ENCODE measurements at regions not wholly inside any gene's neighbourhood (a gene's known extent, or its start where the extent isn't known, plus 50 kb on each side); places are given as distances from the start of the nearest gene placed in this dataset.

- DNase-seq (ENCODE audit: low spot score): no peak
- no peak overlapping the region for H3K4me3 ChIP-seq (ENCODE audit: low read depth in 1 of 3, low read length in 3 of 3)
- H3K27me3 ChIP-seq (ENCODE audit: control insufficient read depth in 4 of 4, insufficient read depth in 4 of 4, low read length in 3 of 4): no peaks in the 10 kb centered on the region
- 91% methylated on average over 2 of the region's 2 CpGs for WGBS
- no peak overlapping the region for H3K9ac ChIP-seq (ENCODE audit: low read depth in 1 of 2, low read length in 2 of 2)
- no peak overlapping the region for H3K27ac ChIP-seq (ENCODE audit: low read depth in 1 of 2, low read length in 2 of 2)
- H3K9me3 ChIP-seq (ENCODE audit: control insufficient read depth in 4 of 4, low read length in 3 of 4): no peaks in the 10 kb centered on the region
- TF ChIP-seq HNF4A (conservative IDR thresholded peaks at IDR 0.05): no peak
- no peak for TF ChIP-seq TAF1 (conservative IDR thresholded peaks at IDR 0.05)
- no peak for TF ChIP-seq JUND (IDR thresholded peaks at IDR 0.05)
- no peak for TF ChIP-seq ATF3 (IDR thresholded peaks at IDR 0.05)
- no peak for TF ChIP-seq RAD21 (IDR thresholded peaks at IDR 0.05)
- no peak for TF ChIP-seq HNF4G (IDR thresholded peaks at IDR 0.05)
- no peak for TF ChIP-seq GABPA (IDR thresholded peaks at IDR 0.05 in 1 of 2, conservative IDR thresholded peaks at IDR 0.05 in 1 of 2)
- no peak for TF ChIP-seq ZBTB33 (IDR thresholded peaks at IDR 0.05)
- no peak for TF ChIP-seq YY1 (IDR thresholded peaks at IDR 0.05)
- TF ChIP-seq CTCF (IDR thresholded peaks at IDR 0.05; ENCODE audit: low read depth, low read length, missing input control): no peak
- TF ChIP-seq NR2F2 (IDR thresholded peaks at IDR 0.05): no peak
- no peak for TF ChIP-seq MAX (IDR thresholded peaks at IDR 0.05)
- no peak for TF ChIP-seq SP1 (IDR thresholded peaks at IDR 0.05)
- TF ChIP-seq FOXA1 (IDR thresholded peaks at IDR 0.05): no peak
- no peak for TF ChIP-seq FOXA2 (IDR thresholded peaks at IDR 0.05)
- no peak for TF ChIP-seq RXRA (IDR thresholded peaks at IDR 0.05)
- no peak for TF ChIP-seq REST (IDR thresholded peaks at IDR 0.05)
- TF ChIP-seq EGR1 (IDR thresholded peaks at IDR 0.05; ENCODE audit: low read depth in 2 of 2): no peak
- no peaks in the 10 kb centered on the region for H3K36me3 ChIP-seq (ENCODE audit: control insufficient read depth in 4 of 4, insufficient read depth in 3 of 4, low read depth in 1 of 4, low read length in 3 of 4)
- H3K4me1 ChIP-seq (ENCODE audit: control insufficient read depth in 4 of 4, insufficient read depth in 4 of 4, low read length in 3 of 4): peaks cover 0 to 3% (median under 1%) of the 10 kb centered on the region in 4 donors
These were observed 115.5 kb downstream of the LEPR start for GRCh38 chr1:65535981-65536380.
